GM19043 (cell line): ENCODE measurements at regions not wholly inside any gene's neighbourhood (a gene's known extent, or its start where the extent isn't known, plus 50 kb on each side); places are given as distances from the start of the nearest gene placed in this dataset.
"Not testable (repeated sequence)": the region's sequence is repeated elsewhere in the genome, so short reads cannot be mapped to it uniquely, and the experiment has no call there.

Source experiments
- ATAC-seq: cut with Tn5 transposase; IDR thresholded peaks from one replicate; pipeline ENCODE4 v1.9.1; 2021; ENCODE audit warnings: low read depth; ENCODE audit not compliant: unreplicated experiment

DNA sequence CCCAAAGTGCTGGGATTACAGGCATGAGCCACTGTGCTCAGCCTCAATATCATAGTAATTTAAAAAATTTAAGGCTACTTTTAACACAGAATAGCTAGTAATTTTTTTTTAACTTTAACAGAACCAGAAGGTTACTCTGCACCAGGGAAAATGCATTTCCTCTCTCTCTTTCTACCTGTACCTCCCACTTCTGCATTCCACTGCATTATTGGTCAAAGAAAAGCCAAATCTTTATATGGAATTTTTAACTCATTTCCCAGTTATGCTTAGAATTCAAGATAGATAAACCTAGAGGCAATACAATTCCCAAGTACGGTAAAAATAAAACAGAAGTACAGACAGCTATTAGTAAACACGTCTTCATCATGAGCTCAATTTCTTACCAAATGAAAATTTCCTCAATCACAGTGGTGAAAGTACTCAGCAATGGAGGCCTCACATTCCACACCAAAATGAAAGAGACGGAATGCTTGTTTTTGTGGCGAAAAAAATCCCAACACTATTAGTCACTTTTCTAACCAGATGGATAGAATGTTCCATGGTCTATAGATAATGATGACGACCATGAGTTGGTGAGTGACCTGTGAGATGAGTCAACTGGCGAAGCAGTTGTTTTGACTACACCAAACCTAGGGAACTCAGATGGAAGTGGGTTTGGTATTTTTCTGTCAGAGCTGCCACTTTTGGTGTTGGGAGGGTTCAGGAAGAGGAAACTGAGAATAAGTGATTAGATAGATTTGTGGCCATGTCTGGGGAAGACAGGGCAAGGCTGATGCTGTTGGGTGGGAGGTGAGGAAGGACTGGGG is 104.7 kb upstream of the SGK1 start:
- ATAC-seq, result no peak

- no peak for ATAC-seq
Measured at GRCh38 chr6:134421501-134421900, 103.6 kb upstream of the SGK1 start.

- ATAC-seq, result no peak
Measured at GRCh38 chr6:134420614-134421181, 102.8 kb upstream of the SGK1 start.

- ATAC-seq, result no peak
Measured at GRCh38 chr6:134419716-134420115, 101.8 kb upstream of the SGK1 start.

DNA sequence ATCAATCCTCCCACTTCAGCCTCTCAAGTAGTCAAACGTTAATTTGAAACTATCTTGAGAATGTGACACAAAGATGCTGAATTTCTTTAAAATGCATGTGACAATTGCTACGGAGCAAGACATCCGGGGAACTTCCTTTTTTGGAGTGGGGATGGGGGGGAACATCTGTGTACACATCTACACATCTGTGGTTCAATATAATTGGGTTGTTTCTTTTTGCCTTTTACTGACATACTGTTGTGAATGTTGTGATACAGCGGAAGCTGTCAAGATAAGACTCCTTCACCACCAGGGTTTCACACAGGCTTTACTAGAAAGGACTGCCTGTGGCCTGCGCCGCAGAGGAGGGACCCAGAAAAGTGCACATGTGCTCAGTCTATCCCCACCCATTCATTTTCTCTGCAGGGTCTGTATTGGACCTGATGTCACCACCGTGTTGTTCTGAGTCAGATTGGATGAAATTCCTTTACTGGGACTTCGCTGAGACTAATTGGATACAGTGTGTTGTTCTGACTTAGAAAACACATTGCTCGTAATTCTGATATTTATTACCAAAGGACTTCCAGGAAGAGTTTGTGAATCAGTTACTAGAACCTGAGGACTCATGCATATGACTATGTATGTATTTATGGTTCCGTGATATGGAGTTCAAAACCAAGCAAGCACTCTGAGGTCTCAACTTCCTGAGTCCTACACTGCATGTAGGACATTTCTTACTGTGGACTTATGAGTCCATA is 98.7 kb upstream of the SGK1 start:
- ATAC-seq, result no peak

GRCh38 chr6:134415656-134416055 is 97.7 kb upstream of the SGK1 start:
- ATAC-seq, result no peak

- no peak for ATAC-seq
Measured at GRCh38 chr6:134415194-134415593, 97.3 kb upstream of the SGK1 start.

- no peak for ATAC-seq
Measured at GRCh38 chr6:134414793-134415192, 96.9 kb upstream of the SGK1 start.

DNA sequence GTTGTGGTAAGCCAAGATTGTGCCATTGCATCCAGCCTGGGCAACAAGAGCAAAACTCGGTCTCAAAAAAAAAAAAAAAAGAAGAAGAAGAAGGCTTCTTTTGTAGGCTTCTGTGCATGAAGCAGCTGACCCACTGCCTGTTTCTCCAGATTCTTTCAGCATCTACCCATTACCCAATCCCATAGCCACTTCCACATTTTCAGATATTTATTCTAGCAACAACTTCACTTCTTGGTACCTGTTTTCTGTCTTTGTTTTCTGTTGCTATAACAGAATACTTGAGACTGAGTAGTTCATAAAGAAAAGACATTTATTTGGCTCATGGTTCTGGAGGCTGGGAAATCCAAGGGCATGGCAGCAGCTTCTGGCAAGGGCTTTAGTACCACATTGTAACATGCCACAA is 95.3 kb upstream of the SGK1 start:
- no peak for ATAC-seq

DNA sequence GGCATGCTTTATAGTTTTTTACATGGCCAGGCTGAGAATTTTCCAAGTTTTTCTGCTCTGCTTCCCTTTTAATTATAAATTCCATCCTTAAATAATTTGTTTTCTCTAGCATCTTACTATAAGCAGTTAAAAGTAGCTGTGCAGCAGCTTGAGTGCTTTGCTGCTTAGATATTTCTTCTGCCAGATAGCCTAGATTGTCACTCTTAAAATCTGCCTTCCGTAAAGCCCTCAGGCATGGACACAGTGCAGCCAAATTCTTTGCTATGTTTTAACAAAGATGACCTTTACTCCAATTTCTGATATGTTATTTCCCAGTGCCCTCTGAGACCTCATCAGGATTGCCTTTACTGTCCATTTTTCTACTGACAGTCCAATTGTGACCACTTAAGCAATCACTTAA is 92.6 kb upstream of the SGK1 start:
- no peak for ATAC-seq

DNA sequence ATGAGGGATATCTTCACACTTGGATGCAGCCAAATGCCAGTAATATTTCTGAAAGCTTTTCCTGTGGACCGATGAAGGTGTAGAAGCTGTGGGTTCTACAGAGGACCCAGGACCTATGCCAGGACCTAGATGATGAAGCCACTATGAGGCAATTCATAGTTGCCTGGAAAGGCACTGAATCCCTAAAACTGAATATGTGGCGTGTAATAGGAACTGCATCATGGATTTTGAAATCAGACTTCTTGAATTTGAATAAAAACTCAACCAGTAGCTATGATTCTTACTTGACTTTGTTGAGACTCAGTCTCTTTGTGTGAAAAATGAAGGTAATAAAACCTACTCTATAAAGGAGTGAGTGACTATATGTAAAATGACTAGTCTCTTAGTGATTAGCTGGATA is 89.9 kb upstream of the SGK1 start:
- ATAC-seq, result no peak

- no peak for ATAC-seq
Measured at GRCh38 chr6:134406311-134406710, 88.4 kb upstream of the SGK1 start.

DNA sequence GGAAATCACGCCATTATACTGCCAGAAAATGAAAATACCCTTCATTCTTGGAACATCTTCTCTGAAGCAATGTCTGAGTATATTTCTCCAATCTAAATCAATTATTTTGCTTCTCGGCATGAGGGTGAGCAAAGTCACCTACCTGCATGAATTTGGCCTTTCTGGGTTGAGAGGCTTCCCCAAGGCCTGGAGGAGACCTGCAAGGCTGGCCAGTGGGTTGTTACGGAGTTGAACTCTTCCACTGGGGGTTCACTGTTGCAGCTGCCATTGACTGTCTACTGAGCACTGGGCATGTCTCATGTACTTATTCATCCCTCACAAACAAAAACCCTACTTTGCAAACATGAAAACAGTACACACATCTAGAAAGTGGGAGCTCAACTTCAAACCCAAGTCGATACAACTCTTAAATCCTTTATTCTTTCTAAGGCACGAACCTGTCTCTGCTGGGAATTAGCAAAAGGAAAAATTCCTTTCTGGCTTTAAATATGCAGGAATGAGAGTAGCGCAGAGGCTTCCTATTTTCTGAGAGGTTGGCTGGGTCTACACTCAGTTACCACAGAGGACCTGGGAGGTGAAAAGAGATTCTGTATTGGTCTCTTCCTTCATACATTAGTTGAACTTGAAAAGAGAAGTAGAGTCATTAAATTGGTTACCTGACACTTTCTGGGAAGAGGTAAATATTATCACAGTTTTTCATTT is 87.6 kb upstream of the SGK1 start:
- no peak for ATAC-seq

DNA sequence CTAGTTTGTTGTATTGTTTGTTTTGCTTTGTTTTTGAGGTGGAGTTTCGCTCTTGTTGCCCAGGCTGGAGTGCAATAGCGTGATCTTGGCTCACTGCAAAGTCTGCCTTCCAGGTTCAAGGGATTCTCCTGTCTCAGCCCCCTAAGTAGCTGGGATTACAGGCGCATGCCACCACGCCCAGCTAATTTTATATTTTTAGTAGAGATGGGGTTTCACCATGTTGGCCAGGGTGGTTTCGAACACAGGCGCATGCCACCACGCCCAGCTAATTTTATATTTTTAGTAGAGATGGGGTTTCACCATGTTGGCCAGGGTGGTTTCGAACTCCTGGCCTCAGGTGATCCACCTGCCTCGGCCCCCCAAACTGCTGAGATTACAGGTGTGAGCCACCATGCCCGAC is 85.4 kb upstream of the SGK1 start:
- ATAC-seq, result not testable (repeated sequence)

GRCh38 chr6:134402372-134402984 is 84.6 kb upstream of the SGK1 start:
- no peak for ATAC-seq

DNA sequence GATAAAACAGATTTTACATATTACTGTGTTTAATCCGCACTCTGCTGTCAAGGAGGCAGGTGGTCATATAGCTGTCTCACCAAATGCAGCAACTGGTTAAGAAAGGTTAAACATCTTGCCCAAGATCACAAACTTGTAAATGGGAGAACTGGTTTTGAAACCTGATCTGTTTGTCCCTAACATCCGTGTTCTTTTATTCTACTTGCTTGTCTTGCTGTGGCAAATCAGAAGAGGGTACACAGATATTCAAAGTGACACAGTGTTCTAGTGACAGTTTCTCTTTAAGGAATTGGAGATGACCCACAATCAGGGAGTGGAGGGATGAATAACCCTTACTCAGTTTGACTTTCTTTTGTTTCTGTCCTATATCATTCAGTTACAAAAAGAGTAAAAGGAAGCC is 83.0 kb upstream of the SGK1 start:
- ATAC-seq, result no peak

DNA sequence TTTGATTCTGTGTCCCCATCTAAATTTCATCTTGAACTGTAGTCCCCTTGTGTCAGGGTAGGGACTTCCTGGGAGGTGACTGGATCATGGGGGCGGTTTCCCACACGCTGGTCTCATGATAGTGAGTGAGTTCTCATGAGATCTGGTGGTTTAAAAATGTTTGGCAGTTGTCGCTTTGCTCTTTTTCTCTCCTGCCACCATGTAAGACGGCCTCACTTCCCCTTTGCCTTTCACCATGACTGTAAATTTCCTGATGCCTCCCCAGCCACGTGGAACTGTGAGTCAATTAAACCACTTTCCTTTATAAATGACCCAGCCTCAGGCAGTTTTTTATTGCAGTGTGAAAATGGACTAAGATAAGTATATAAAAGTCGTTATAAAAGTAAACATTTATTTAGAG is 80.5 kb upstream of the SGK1 start:
- peak; percentile 65 for ATAC-seq

GRCh38 chr6:134397676-134398075 is 79.8 kb upstream of the SGK1 start:
- ATAC-seq, result no peak

GRCh38 chr6:134394905-134395304 is 77.0 kb upstream of the SGK1 start:
- no peak for ATAC-seq

- no peak for ATAC-seq
Measured at GRCh38 chr6:134394208-134394607, 76.3 kb upstream of the SGK1 start.

DNA sequence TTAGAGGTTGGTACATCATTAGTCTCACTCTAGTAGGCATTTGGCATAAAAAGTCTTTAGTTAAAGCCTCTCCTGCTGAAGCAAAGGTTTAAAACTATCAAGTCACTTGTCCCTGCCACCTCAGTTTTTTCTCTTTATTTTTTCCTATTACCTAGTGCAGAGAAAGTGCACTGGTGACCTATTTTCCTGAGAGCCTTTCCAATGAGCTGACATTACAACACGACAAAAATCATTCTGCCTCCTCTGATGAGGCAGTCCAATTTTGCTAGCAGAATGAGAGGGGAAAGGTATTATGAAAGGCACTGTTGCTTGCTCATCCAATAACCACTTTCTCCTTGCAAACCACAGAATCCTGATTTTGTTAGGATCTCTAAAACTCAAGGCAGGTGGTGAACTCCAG is 73.3 kb upstream of the SGK1 start:
- no peak for ATAC-seq
